IMR-90 (cell line): ENCODE measurements at regions not wholly inside any gene's neighbourhood (a gene's known extent, or its start where the extent isn't known, plus 50 kb on each side); places are given as distances from the start of the nearest gene placed in this dataset.

ENCODE experiments used
- ATAC-seq: fragments of 200-7000 bp; cut with Tn5 transposase; 2 replicates; pipeline ENCODE4 v1.9.1; 2020; ENCODE audit warnings: low read depth, mild to moderate bottlenecking, moderate library complexity
- BruUV-seq: library from RNA; stranded (reverse); fragments of 400-500 nt; replicated peaks from 2 replicates; lab custom pipeline; 2021; lab: Mats Ljungman, UMichigan
- CTCF ChIA-PET: fragments of 300-600 bp; formaldehyde crosslinking; extraction: SDS; loops from one replicate; lab custom pipeline; 2021; ENCODE audit warnings: antibody characterized with exemption; lab: Yijun Ruan, JAX
- POLR2A ChIA-PET: fragments of 300-600 bp; sonication (Branson Sonifier 250); formaldehyde crosslinking; loops from one replicate; lab custom pipeline; 2022; ENCODE audit warnings: antibody characterized with exemption; ENCODE audit not compliant: unreplicated experiment; lab: Charles Lee
- DNase-seq: peaks from one replicate; pipeline ENCODE4 v3.0.0; 2013
- H2AFZ ChIP-seq: replicated peaks from 2 replicates; pipeline ENCODE3; 2013; ENCODE audit warnings: low read length, mild to moderate bottlenecking; ENCODE audit not compliant: poor library complexity
- H2AK5ac ChIP-seq: 2 replicates; pipeline ENCODE4 v1.6.1; 2013; ENCODE audit warnings: low read depth, low read length, inconsistent platforms
- H2AK9ac ChIP-seq: replicated peaks from 2 replicates; pipeline ENCODE3; 2013; ENCODE audit warnings: mild to moderate bottlenecking, low read depth, low read length, moderate library complexity; ENCODE audit not compliant: poor library complexity
- H2BK120ac ChIP-seq: 2 replicates; pipeline ENCODE4 v1.6.1; 2013; ENCODE audit warnings: low read depth, low read length, inconsistent platforms
- H2BK15ac ChIP-seq: 3 replicates; pipeline ENCODE4 v1.6.1; 2013; ENCODE audit warnings: low read depth, low read length, inconsistent platforms
- H2BK20ac ChIP-seq: 2 replicates; pipeline ENCODE4 v1.6.1; 2013; ENCODE audit warnings: low read depth, mild to moderate bottlenecking, inconsistent platforms, low read length, moderate library complexity
- H2BK5ac ChIP-seq: 2 replicates; pipeline ENCODE4 v1.6.1; 2013; ENCODE audit warnings: mild to moderate bottlenecking, low read depth, low read length, inconsistent platforms; ENCODE audit not compliant: poor library complexity, severe bottlenecking
- H3K14ac ChIP-seq: replicated peaks from 2 replicates; pipeline ENCODE4 v1.6.1; 2013; ENCODE audit warnings: low read depth, low read length, inconsistent platforms
- H3K18ac ChIP-seq: 2 replicates; pipeline ENCODE4 v1.6.1; 2013; ENCODE audit warnings: low read depth, low read length, control low read depth
- H3K23ac ChIP-seq: 2 replicates; pipeline ENCODE4 v1.6.1; 2013; ENCODE audit warnings: low read depth, low read length, inconsistent platforms
- H3K27ac ChIP-seq: 2 replicates; pipeline ENCODE4 v1.5.1; 2013; ENCODE audit warnings: mild to moderate bottlenecking, control low read depth, low read length; ENCODE audit not compliant: insufficient read depth
- H3K27me3 ChIP-seq: 2 replicates; pipeline ENCODE4 v1.6.1; 2013; ENCODE audit warnings: low read length; ENCODE audit not compliant: control insufficient read depth, insufficient read depth
- H3K36me3 ChIP-seq: 2 replicates; pipeline ENCODE4 v1.6.1; 2013; ENCODE audit warnings: low read length, mixed read lengths; ENCODE audit not compliant: control insufficient read depth, insufficient read depth
- H3K4ac ChIP-seq: 2 replicates; pipeline ENCODE4 v1.6.1; 2013; ENCODE audit warnings: low read depth, low read length, inconsistent platforms
- H3K4me1 ChIP-seq: 2 replicates; pipeline ENCODE4 v1.6.1; 2013; ENCODE audit warnings: low read length, mixed read lengths; ENCODE audit not compliant: control insufficient read depth, insufficient read depth
- H3K4me2 ChIP-seq: 2 replicates; pipeline ENCODE4 v1.6.1; 2013; ENCODE audit warnings: low read depth, mild to moderate bottlenecking, control low read depth, low read length, moderate library complexity
- H3K4me3 ChIP-seq: 2 replicates; pipeline ENCODE4 v1.5.1; 2013; ENCODE audit warnings: low read depth, mild to moderate bottlenecking, control low read depth, low read length, moderate library complexity; ENCODE audit not compliant: insufficient read depth
- H3K56ac ChIP-seq: 2 replicates; pipeline ENCODE4 v1.6.1; 2013; ENCODE audit warnings: low read length, inconsistent platforms; ENCODE audit not compliant: insufficient read depth; ENCODE audit errors: extremely low read depth
- H3K79me1 ChIP-seq, 2 experiments: 2 replicates each; pipeline ENCODE4 v1.6.1; 2013; ENCODE audit warnings: low read length in 2 of 2, inconsistent platforms in 1 of 2, low read depth in 1 of 2
- H3K9ac ChIP-seq: 2 replicates; pipeline ENCODE4 v1.6.1; 2013; ENCODE audit warnings: low read depth, low read length, control low read depth
- H3K9me1 ChIP-seq: 2 replicates; pipeline ENCODE4 v1.6.1; 2013; ENCODE audit warnings: low read length, inconsistent platforms; ENCODE audit not compliant: insufficient read depth
- H3K9me3 ChIP-seq: 2 replicates; pipeline ENCODE4 v1.6.1; 2013; ENCODE audit warnings: low read length; ENCODE audit not compliant: control insufficient read depth, insufficient read depth
- H4K20me1 ChIP-seq: 2 replicates; pipeline ENCODE4 v1.6.1; 2013; ENCODE audit warnings: low read length, inconsistent platforms; ENCODE audit not compliant: insufficient read depth
- H4K5ac ChIP-seq: 2 replicates; pipeline ENCODE4 v1.6.1; 2013; ENCODE audit warnings: mild to moderate bottlenecking, low read depth, low read length, control low read depth
- H4K8ac ChIP-seq, 2 experiments: 2 replicates each; pipeline ENCODE4 v1.6.1; 2013; ENCODE audit warnings: low read depth in 2 of 2, low read length in 2 of 2, control low read depth in 1 of 2, inconsistent platforms in 1 of 2
- H4K91ac ChIP-seq: 2 replicates; pipeline ENCODE4 v1.6.1; 2013; ENCODE audit warnings: low read depth, low read length, inconsistent platforms; ENCODE audit not compliant: insufficient read depth
- BHLHE40 ChIP-seq: fragments of 150-350 bp; IDR thresholded peaks from 2 replicates; pipeline ENCODE4 v1.6.1; 2016; ENCODE audit warnings: mild to moderate bottlenecking, low read depth, low read length
- CEBPB ChIP-seq: IDR thresholded peaks from 2 replicates; pipeline ENCODE4 v1.6.1; 2012; ENCODE audit warnings: low read depth, low read length, improper control_type of control experiment
- CHD1 ChIP-seq: IDR thresholded peaks from 2 replicates; pipeline ENCODE4 v1.6.1; 2012; ENCODE audit warnings: low read depth, low read length, improper control_type of control experiment
- MAFK ChIP-seq: IDR thresholded peaks from 2 replicates; pipeline ENCODE4 v1.6.1; 2012; ENCODE audit warnings: low read depth, low read length, improper control_type of control experiment
- MXI1 ChIP-seq: IDR thresholded peaks from 2 replicates; pipeline ENCODE4 v1.6.1; 2012; ENCODE audit warnings: low read depth, mild to moderate bottlenecking, low read length, moderate library complexity, borderline replicate concordance
- NFE2L2 ChIP-seq: fragments of 150-350 bp; IDR thresholded peaks from 2 replicates; pipeline ENCODE4 v1.6.1; 2016; ENCODE audit warnings: low read depth, mild to moderate bottlenecking, low read length
- RAD21 ChIP-seq: IDR thresholded peaks from 2 replicates; pipeline ENCODE4 v1.6.1; 2012; ENCODE audit warnings: low read length, improper control_type of control experiment
- RCOR1 ChIP-seq: IDR thresholded peaks from 2 replicates; pipeline ENCODE4 v1.6.1; 2012; ENCODE audit warnings: mild to moderate bottlenecking, low read length, improper control_type of control experiment; ENCODE audit not compliant: insufficient replicate concordance
- RFX5 ChIP-seq: IDR thresholded peaks from 2 replicates; pipeline ENCODE4 v1.8.0; 2012; ENCODE audit warnings: low read depth, mild to moderate bottlenecking, low read length, moderate library complexity
- USF2 ChIP-seq: fragments of 150-350 bp; IDR thresholded peaks from 2 replicates; pipeline ENCODE4 v1.6.1; 2017; ENCODE audit warnings: mild to moderate bottlenecking, antibody characterized with exemption, low read length, low read depth
- WGBS, 2 experiments: methylation state at CpG; one replicate each; pipeline versions ENCODE4 v1.1.5 to v1.1.7; 2013; ENCODE audit warnings: missing lambda C conversion rate in 2 of 2; ENCODE audit not compliant: insufficient read length in 1 of 2; ENCODE audit errors: extremely low coverage in 2 of 2; 5-methylcytosine and 5-hydroxymethylcytosine counted together
- dilution Hi-C: fragments of 300-500 bp; cut with HindIII; formaldehyde crosslinking; loops from one replicate; pipeline ENCODE4 v1.14.3; 2018; ENCODE audit warnings: low sequenced_read_pairs; ENCODE audit not compliant: unreplicated experiment
- in situ Hi-C: fragments of 300-500 bp; cut with MboI; formaldehyde crosslinking; loops from 3 replicates; pipeline ENCODE4 v1.14.3; 2019; ENCODE audit warnings: low sequenced_read_pairs, inconsistent platforms, mixed read lengths
- intact Hi-C: fragments of 100-400 bp; cut with micrococcal nuclease; formaldehyde crosslinking; loops from 2 replicates; pipeline ENCODE4 v1.10.0; 2022
- TF ChIP-seq, protein P1 (sequence below): fragments of 150-350 bp; IDR thresholded peaks from 2 replicates; pipeline ENCODE4 v1.6.1; 2016; ENCODE audit warnings: low read depth, mild to moderate bottlenecking, low read length, moderate library complexity, borderline replicate concordance

DNA sequence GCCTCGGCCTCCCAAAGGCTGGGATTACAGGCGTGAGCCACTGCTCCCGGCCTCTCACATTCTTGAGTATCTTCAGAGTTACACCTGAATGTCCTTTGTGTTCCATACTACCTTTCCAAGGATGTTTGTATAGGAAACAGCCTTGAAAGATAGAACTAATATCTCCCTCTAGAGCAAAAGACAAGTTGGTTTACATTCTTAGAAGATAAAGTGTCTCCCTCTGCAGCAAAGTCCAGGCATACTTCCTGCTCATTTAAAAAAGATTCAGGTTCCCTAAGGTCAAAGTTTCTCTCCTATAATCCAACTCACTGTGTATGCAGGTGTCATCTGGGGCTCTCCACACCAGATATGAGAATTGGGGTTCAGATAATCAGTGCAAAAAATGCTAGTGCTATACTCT is 224.4 kb downstream of the TPBG start:
- no peak overlapping the region for H3K56ac ChIP-seq
- DNase-seq, result no peak
- no peak overlapping the region for H3K9ac ChIP-seq
- H2BK15ac ChIP-seq, result no peak overlapping the region
- no peak overlapping the region for H3K4me3 ChIP-seq
- H2BK5ac ChIP-seq, result no peak overlapping the region
- WGBS, 2 experiments, result no CpG with 5 or more reads among the region's 3 CpGs
- no peak for TF ChIP-seq USF2
- no peak for TF ChIP-seq RAD21
- TF ChIP-seq, protein P1, sequence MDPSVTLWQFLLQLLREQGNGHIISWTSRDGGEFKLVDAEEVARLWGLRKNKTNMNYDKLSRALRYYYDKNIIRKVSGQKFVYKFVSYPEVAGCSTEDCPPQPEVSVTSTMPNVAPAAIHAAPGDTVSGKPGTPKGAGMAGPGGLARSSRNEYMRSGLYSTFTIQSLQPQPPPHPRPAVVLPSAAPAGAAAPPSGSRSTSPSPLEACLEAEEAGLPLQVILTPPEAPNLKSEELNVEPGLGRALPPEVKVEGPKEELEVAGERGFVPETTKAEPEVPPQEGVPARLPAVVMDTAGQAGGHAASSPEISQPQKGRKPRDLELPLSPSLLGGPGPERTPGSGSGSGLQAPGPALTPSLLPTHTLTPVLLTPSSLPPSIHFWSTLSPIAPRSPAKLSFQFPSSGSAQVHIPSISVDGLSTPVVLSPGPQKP, result no peak
- no peak for TF ChIP-seq RFX5
- TF ChIP-seq RCOR1, result no peak
- no peak for TF ChIP-seq MAFK
- no peak for TF ChIP-seq CHD1
- no peak for TF ChIP-seq NFE2L2
- TF ChIP-seq MXI1, result no peak
- TF ChIP-seq CEBPB, result no peak
- no peak for TF ChIP-seq BHLHE40
- in situ Hi-C loops (no loop called here), intact Hi-C loops (loop anchor here (5.0 kb wide), 1 partner anchor 316 kb away; no protein-coding TSS in a partner anchor), dilution Hi-C loops (no loop called here)
- H4K5ac ChIP-seq, result no peak overlapping the region
- no peaks in the 10 kb centered on the region for H3K9me3 ChIP-seq
- no peak overlapping the region for H3K4me2 ChIP-seq
- H4K20me1 ChIP-seq, result no peaks in the 10 kb centered on the region
- H3K18ac ChIP-seq, result no peak overlapping the region
- H4K91ac ChIP-seq, result no peak overlapping the region
- H3K27me3 ChIP-seq, result peaks cover 9% of the 10 kb centered on the region
- no peak overlapping the region for H2AK9ac ChIP-seq
- H3K79me1 ChIP-seq, result no peaks in the 10 kb centered on the region
- H2BK120ac ChIP-seq, result no peak overlapping the region
- no peaks in the 10 kb centered on the region for H3K9me1 ChIP-seq
- H3K27ac ChIP-seq, result no peak overlapping the region
- ChIA-PET POLR2A (no interaction called here), CTCF (no interaction called here)
- H2BK20ac ChIP-seq, result no peak overlapping the region
- no peaks in the 10 kb centered on the region for H3K4me1 ChIP-seq
- no peak overlapping the region for H3K14ac ChIP-seq
- no peak overlapping the region for H4K8ac ChIP-seq
- no peak overlapping the region for H2AFZ ChIP-seq
- H3K23ac ChIP-seq, result no peak overlapping the region
- ATAC-seq, result no peak
- no peaks in the 10 kb centered on the region for H3K36me3 ChIP-seq
- BruUV-seq, result no TSS peak
- H3K4ac ChIP-seq, result no peak overlapping the region
- no peak overlapping the region for H2AK5ac ChIP-seq
